DOHH2 (cell line): ENCODE measurements at regions not wholly inside any gene's neighbourhood (a gene's known extent, or its start where the extent isn't known, plus 50 kb on each side); places are given as distances from the start of the nearest gene placed in this dataset.

Experiments used
- H3F3A ChIP-seq: fragments of 200-600 bp; sonication (generic), shearing (Covaris generic); 2 replicates; pipeline ENCODE4 v1.6.0; 2016; ENCODE audit warnings: antibody characterized with exemption, mild to moderate bottlenecking; ENCODE audit not compliant: control insufficient read depth, insufficient read depth
- H3K27ac ChIP-seq: fragments of 200-600 bp; sonication (generic); 2 replicates; pipeline ENCODE4 v1.5.1; 2014; ENCODE audit warnings: low read depth, mild to moderate bottlenecking, low read length, moderate library complexity
- H3K27me3 ChIP-seq: fragments of 200-600 bp; sonication (generic); 2 replicates; pipeline ENCODE4 v1.6.1; 2014; ENCODE audit warnings: mild to moderate bottlenecking, low read length, mixed read lengths; ENCODE audit not compliant: control insufficient read depth
- H3K36me3 ChIP-seq: fragments of 200-600 bp; sonication (generic); 2 replicates; pipeline ENCODE4 v1.6.1; 2014; ENCODE audit warnings: mild to moderate bottlenecking, low read length, moderate library complexity, mixed read lengths; ENCODE audit not compliant: control insufficient read depth
- H3K4me1 ChIP-seq: fragments of 200-600 bp; sonication (generic); 2 replicates; pipeline ENCODE4 v1.6.1; 2014; ENCODE audit warnings: mild to moderate bottlenecking, low read length, mixed read lengths; ENCODE audit not compliant: control insufficient read depth
- H3K4me2 ChIP-seq: fragments of 200-600 bp; sonication (generic); 2 replicates; pipeline ENCODE4 v1.6.0; 2014; ENCODE audit warnings: mild to moderate bottlenecking, low read length, moderate library complexity
- H3K4me3 ChIP-seq: fragments of 200-600 bp; sonication (generic); 2 replicates; pipeline ENCODE4 v1.5.1; 2014; ENCODE audit warnings: mild to moderate bottlenecking, low read length, mixed read lengths
- H3K79me2 ChIP-seq: fragments of 200-600 bp; sonication (generic); 2 replicates; pipeline ENCODE4 v1.6.1; 2014; ENCODE audit warnings: mild to moderate bottlenecking, low read length, mixed read lengths; ENCODE audit not compliant: control insufficient read depth
- H3K9me2 ChIP-seq: fragments of 200-600 bp; sonication (generic); replicated peaks from 2 replicates; pipeline ENCODE4 v1.6.1; 2014; ENCODE audit warnings: mild to moderate bottlenecking, low read length, mixed read lengths; ENCODE audit not compliant: control insufficient read depth
- H3K9me3 ChIP-seq: fragments of 200-600 bp; sonication (generic); 2 replicates; pipeline ENCODE4 v1.6.1; 2014; ENCODE audit warnings: antibody characterized with exemption, low read length, mixed read lengths; ENCODE audit not compliant: control insufficient read depth, insufficient read depth
- H4K20me1 ChIP-seq: fragments of 200-600 bp; sonication (generic); 2 replicates; pipeline ENCODE4 v1.6.0; 2014; ENCODE audit warnings: low read depth, mild to moderate bottlenecking, antibody characterized with exemption, low read length, moderate library complexity; ENCODE audit not compliant: control insufficient read depth, insufficient read depth
- EZH2phosphoT487 ChIP-seq: fragments of 200-600 bp; sonication (generic); IDR thresholded peaks from 2 replicates; pipeline ENCODE4 v1.6.1; 2017; ENCODE audit warnings: borderline replicate concordance, mild to moderate bottlenecking, antibody characterized with exemption, low read length, moderate library complexity, mixed read lengths
- TF ChIP-seq, protein P1 (sequence below): fragments of 200-600 bp; sonication (generic); IDR thresholded peaks from one replicate; pipeline ENCODE4 v1.5.1; 2014; ENCODE audit warnings: antibody characterized with exemption, mild to moderate bottlenecking, low read depth, low read length; ENCODE audit not compliant: poor library complexity, severe bottlenecking

DNA sequence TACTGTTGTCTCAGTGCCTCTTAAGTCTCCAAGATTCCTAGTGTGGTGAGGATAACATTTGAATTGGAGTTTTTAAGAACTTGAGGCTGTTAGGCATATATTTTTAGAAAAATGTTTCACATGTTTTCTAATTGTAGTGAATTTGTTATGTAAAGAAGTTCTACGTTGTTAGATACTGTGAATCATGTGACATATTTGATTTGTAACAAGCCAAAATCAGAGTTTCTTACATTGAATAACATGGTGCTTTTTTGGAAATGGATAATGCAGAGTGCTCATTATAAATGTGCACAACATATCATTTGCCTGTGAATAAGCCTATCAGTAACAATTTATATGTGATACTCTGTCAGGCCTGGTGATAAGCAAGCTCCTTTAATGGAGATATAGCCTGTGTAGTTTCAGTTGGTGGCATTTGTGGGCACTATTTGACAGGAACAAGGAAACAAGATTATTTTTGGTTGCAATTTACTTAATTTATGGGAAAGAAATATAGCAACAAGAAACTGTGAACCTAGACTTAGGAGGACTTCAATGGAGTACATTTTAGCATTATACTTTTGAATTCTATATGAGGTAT, 328.8 kb downstream of the ARPP21 start:
- peaks cover 4% of the 10 kb centered on the region; the same call in 1 of the 2 replicates for H3K27me3 ChIP-seq

GRCh38 chr3:35969406-35969805, 330.1 kb downstream of the ARPP21 start:
- TF ChIP-seq EZH2phosphoT487, result no peak
- TF ChIP-seq, protein P1, sequence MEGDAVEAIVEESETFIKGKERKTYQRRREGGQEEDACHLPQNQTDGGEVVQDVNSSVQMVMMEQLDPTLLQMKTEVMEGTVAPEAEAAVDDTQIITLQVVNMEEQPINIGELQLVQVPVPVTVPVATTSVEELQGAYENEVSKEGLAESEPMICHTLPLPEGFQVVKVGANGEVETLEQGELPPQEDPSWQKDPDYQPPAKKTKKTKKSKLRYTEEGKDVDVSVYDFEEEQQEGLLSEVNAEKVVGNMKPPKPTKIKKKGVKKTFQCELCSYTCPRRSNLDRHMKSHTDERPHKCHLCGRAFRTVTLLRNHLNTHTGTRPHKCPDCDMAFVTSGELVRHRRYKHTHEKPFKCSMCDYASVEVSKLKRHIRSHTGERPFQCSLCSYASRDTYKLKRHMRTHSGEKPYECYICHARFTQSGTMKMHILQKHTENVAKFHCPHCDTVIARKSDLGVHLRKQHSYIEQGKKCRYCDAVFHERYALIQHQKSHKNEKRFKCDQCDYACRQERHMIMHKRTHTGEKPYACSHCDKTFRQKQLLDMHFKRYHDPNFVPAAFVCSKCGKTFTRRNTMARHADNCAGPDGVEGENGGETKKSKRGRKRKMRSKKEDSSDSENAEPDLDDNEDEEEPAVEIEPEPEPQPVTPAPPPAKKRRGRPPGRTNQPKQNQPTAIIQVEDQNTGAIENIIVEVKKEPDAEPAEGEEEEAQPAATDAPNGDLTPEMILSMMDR, result no peak
- peaks cover 4% of the 10 kb centered on the region; the same call in 1 of the 2 replicates for H3K27me3 ChIP-seq
- no peaks in the 10 kb centered on the region for H3K9me3 ChIP-seq
- no peaks in the 10 kb centered on the region for H3K79me2 ChIP-seq
- H3K9me2 ChIP-seq, result no peaks in the 10 kb centered on the region
- H3K36me3 ChIP-seq, result no peaks in the 10 kb centered on the region
- no peaks in the 10 kb centered on the region for H3F3A ChIP-seq
- H3K4me3 ChIP-seq, result no peak overlapping the region
- H3K4me1 ChIP-seq, result no peaks in the 10 kb centered on the region
- no peak overlapping the region for H3K4me2 ChIP-seq
- no peak overlapping the region for H3K27ac ChIP-seq
- no peaks in the 10 kb centered on the region for H4K20me1 ChIP-seq

More for the DNA sequence above, 328.8 kb downstream of the ARPP21 start:
- H4K20me1 ChIP-seq, result no peaks in the 10 kb centered on the region
- no peaks in the 10 kb centered on the region for H3K9me3 ChIP-seq
- no peak overlapping the region for H3K4me3 ChIP-seq
- no peaks in the 10 kb centered on the region for H3K4me1 ChIP-seq
- no peak overlapping the region for H3K4me2 ChIP-seq
- no peaks in the 10 kb centered on the region for H3K36me3 ChIP-seq
- H3K79me2 ChIP-seq, result no peaks in the 10 kb centered on the region
- TF ChIP-seq, protein P1, result no peak
- no peak for TF ChIP-seq EZH2phosphoT487
- no peak overlapping the region for H3K27ac ChIP-seq
- H3F3A ChIP-seq, result no peaks in the 10 kb centered on the region
- H3K9me2 ChIP-seq, result no peaks in the 10 kb centered on the region

DNA sequence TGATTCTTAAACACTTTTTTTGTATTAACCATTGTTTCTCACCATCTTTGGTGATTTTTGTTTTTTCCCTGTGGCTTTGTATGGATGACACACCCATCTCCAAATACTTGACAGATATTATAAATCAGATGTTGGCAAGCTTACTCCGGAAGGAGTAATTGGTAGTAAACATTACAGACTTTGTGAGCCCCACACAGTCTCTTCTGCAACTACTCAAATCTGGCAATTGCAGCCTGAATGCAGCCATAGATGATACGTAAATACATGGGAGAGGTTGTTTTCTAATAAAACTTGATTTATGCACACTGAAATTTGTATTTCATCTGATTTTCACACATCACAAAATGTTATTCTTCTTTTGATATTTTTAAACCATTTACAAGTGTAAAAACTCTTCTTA, 331.5 kb downstream of the ARPP21 start:
- TF ChIP-seq EZH2phosphoT487, result no peak
- TF ChIP-seq, protein P1, result no peak
- no peaks in the 10 kb centered on the region for H3F3A ChIP-seq

More for the DNA sequence above, 331.5 kb downstream of the ARPP21 start:
- no peaks in the 10 kb centered on the region for H3K79me2 ChIP-seq
- H3K27me3 ChIP-seq, result peaks cover 4% of the 10 kb centered on the region; the same call in 1 of the 2 replicates
- no peaks in the 10 kb centered on the region for H3K4me1 ChIP-seq
- no peak overlapping the region for H3K4me2 ChIP-seq
- no peaks in the 10 kb centered on the region for H4K20me1 ChIP-seq
- no peaks in the 10 kb centered on the region for H3K9me3 ChIP-seq
- no peaks in the 10 kb centered on the region for H3K36me3 ChIP-seq
- H3K4me3 ChIP-seq, result no peak overlapping the region
- H3K9me2 ChIP-seq, result no peaks in the 10 kb centered on the region
- H3K27ac ChIP-seq, result no peak overlapping the region
